Adrenal gland (tissue), 9 donors: ENCODE measurements at regions not wholly inside any gene's neighbourhood (a gene's known extent, or its start where the extent isn't known, plus 50 kb on each side); places are given as distances from the start of the nearest gene placed in this dataset.

ENCODE experiments used
- DNase-seq, 7 donors: peaks; one replicate each; pipeline ENCODE4 v3.0.0-alpha.2; 2019 to 2020
- H3K27ac ChIP-seq, 5 donors: fragments of 200-600 bp; sonication (generic) in 4 of 5; 1 replicate in 3 of 5; 2 replicates in 2 of 5; pipeline versions ENCODE4 v1.5.1 to v1.8.0; 2016 to 2020; ENCODE audit warnings: mild to moderate bottlenecking in 1 of 5
- H3K27me3 ChIP-seq: fragments of 200-600 bp; 2 replicates; pipeline ENCODE4 v1.8.0; 2021
- H3K36me3 ChIP-seq, 2 donors: fragments of 200-600 bp; replicated peaks in 1 of 2; 1 replicate in 1 of 2; 2 replicates in 1 of 2; pipeline versions ENCODE4 v1.5.1 to v1.8.0; 2018 to 2022
- H3K4me1 ChIP-seq, 2 donors: fragments of 200-600 bp; replicated peaks in 1 of 2; 1 replicate in 1 of 2; 2 replicates in 1 of 2; pipeline versions ENCODE4 v1.5.1 to v1.8.0; 2018 to 2021
- H3K4me3 ChIP-seq, 4 donors: fragments of 200-600 bp; sonication (generic) in 3 of 4; one replicate each; pipeline ENCODE4 v1.5.1; 2016 to 2018
- H3K9me3 ChIP-seq, 3 donors: fragments of 200-600 bp; sonication (generic) in 1 of 3; replicated peaks in 1 of 3; 1 replicate in 2 of 3; 2 replicates in 1 of 3; pipeline versions ENCODE4 v1.5.1 to v1.8.0; 2016 to 2021
- CTCF ChIP-seq, 6 experiments: fragments of 450-650 bp in 4 of 6; fragments of 200-600 bp in 2 of 6; sonication (generic) in 1 of 6; IDR thresholded peaks; 1 replicate in 5 of 6; 2 replicates in 1 of 6; pipeline versions ENCODE4 v1.5.1 to v1.8.0; 2016 to 2021; ENCODE audit warnings: antibody characterized with exemption in 6 of 6, mild to moderate bottlenecking in 2 of 6, moderate library complexity in 1 of 6
- POLR2A ChIP-seq, 2 donors: fragments of 450-650 bp; IDR thresholded peaks; one replicate each; pipeline ENCODE4 v1.6.1; 2017; ENCODE audit warnings: antibody characterized with exemption in 2 of 2, mild to moderate bottlenecking in 2 of 2, moderate library complexity in 1 of 2
- WGBS, 4 donors: extraction: QIAGEN DNeasy Blood & Tissue Kit in 2 of 4; methylation state at CpG; one replicate each; pipeline versions ENCODE4 v1.1.5 to v1.1.7; 2013 to 2017; 5-methylcytosine and 5-hydroxymethylcytosine counted together
- intact Hi-C, 2 donors: fragments of 100-400 bp; cut with DNase I; formaldehyde crosslinking; loops; one replicate each; pipeline versions ENCODE4 v1.14.1 to v1.15.0; 2022 to 2023
- donor health status: healthy with polysubstance abuse.
- donor health status: Bipolar disorder and iron deficiency.
- donor health status: DM: yes; HTN: yes; CAD: no.
- donor health status: DM: no; HTN: no; CAD: no.
- donor health status: DM: no; HTN: no; CAD: no.

GRCh38 chr7:15012135-15012534, 109.6 kb upstream of the DGKB start:
- no peak for DNase-seq
- no peaks in the 10 kb centered on the region for H3K27me3 ChIP-seq
- H3K9me3 ChIP-seq: no peaks in the 10 kb centered on the region
- no peak overlapping the region for H3K4me3 ChIP-seq
- TF ChIP-seq POLR2A (IDR thresholded peaks at IDR 0.05) (no peak), CTCF (IDR thresholded peaks at IDR 0.05) (no peak)
- 77 to 88% (median 80%) methylated on average over 4 of the region's 4 CpGs for WGBS, 4 donors
- intact Hi-C loops: loop anchor here in 1 of 2 donors (5.0 kb wide), 1 partner anchor 290 kb away; no protein-coding TSS in a partner anchor
- no peaks in the 10 kb centered on the region for H3K36me3 ChIP-seq
- no peaks in the 10 kb centered on the region for H3K4me1 ChIP-seq
- H3K27ac ChIP-seq: no peak overlapping the region

GRCh38 chr7:15011289-15011688, 108.7 kb upstream of the DGKB start:
- no peak for DNase-seq
- Histone ChIP-seq H3K4me3 (no peak overlapping the region), H3K27me3 (no peaks in the 10 kb centered on the region), H3K4me1 (no peaks in the 10 kb centered on the region), H3K36me3 (no peaks in the 10 kb centered on the region), H3K27ac (no peak overlapping the region), H3K9me3 (no peaks in the 10 kb centered on the region)
- WGBS, 4 donors: 70 to 80% (median 76%) methylated on average over 3 of the region's 3 CpGs
- intact Hi-C loops: loop anchor here in 1 of 2 donors (5.0 kb wide), 1 partner anchor 289 kb away; no protein-coding TSS in a partner anchor
- TF ChIP-seq POLR2A (IDR thresholded peaks at IDR 0.05) (no peak), CTCF (IDR thresholded peaks at IDR 0.05) (no peak)

- Histone ChIP-seq H3K4me1 (no peaks in the 10 kb centered on the region), H3K27me3 (no peaks in the 10 kb centered on the region), H3K9me3 (no peaks in the 10 kb centered on the region), H3K27ac (no peak overlapping the region), H3K4me3 (no peak overlapping the region), H3K36me3 (no peaks in the 10 kb centered on the region)
- intact Hi-C loops: no loop called here
- no peak for DNase-seq
- WGBS, 4 donors: 74 to 86% (median 81%) methylated on average over 5 of the region's 5 CpGs
- TF ChIP-seq CTCF (IDR thresholded peaks at IDR 0.05): no peak
- no peak for TF ChIP-seq POLR2A (IDR thresholded peaks at IDR 0.05)
Observed at GRCh38 chr7:15007507-15007906, 105.0 kb upstream of the DGKB start.

GRCh38 chr7:15005672-15006071, 103.1 kb upstream of the DGKB start:
- no peaks in the 10 kb centered on the region for H3K9me3 ChIP-seq
- no peaks in the 10 kb centered on the region for H3K4me1 ChIP-seq
- 67 to 80% (median 77%) methylated on average over 5 of the region's 5 CpGs for WGBS, 4 donors
- H3K4me3 ChIP-seq: no peak overlapping the region
- no peaks in the 10 kb centered on the region for H3K36me3 ChIP-seq
- intact Hi-C loops: no loop called here
- H3K27me3 ChIP-seq: no peaks in the 10 kb centered on the region
- no peak overlapping the region for H3K27ac ChIP-seq
- DNase-seq: no peak
- TF ChIP-seq POLR2A (IDR thresholded peaks at IDR 0.05) (no peak), CTCF (IDR thresholded peaks at IDR 0.05) (no peak)
